Thymus (tissue), 11 donors: ENCODE measurements at regions not wholly inside any gene's neighbourhood (a gene's known extent, or its start where the extent isn't known, plus 50 kb on each side); places are given as distances from the start of the nearest gene placed in this dataset.

Source experiments
- DNase-seq, 9 donors: peaks; one replicate each; pipeline ENCODE4 v3.0.0-alpha.2; 2013; ENCODE audit warnings: low spot score in 9 of 9, low read depth in 6 of 9, missing footprints in 1 of 9
- H3K27ac ChIP-seq, 2 donors: one replicate each; pipeline ENCODE4 v1.5.1; 2013; ENCODE audit warnings: control low read depth in 1 of 2, low read depth in 1 of 2, low read length in 1 of 2, mild to moderate bottlenecking in 1 of 2, moderate library complexity in 1 of 2
- H3K27me3 ChIP-seq, 2 donors: one replicate each; pipeline ENCODE4 v1.5.1; 2013; ENCODE audit warnings: low read length in 1 of 2; ENCODE audit not compliant: control insufficient read depth in 2 of 2, insufficient read depth in 1 of 2
- H3K36me3 ChIP-seq, 2 donors: one replicate each; pipeline ENCODE4 v1.5.1; 2013; ENCODE audit warnings: low read length in 1 of 2, mild to moderate bottlenecking in 1 of 2, moderate library complexity in 1 of 2; ENCODE audit not compliant: control insufficient read depth in 2 of 2, insufficient read depth in 2 of 2
- H3K4me1 ChIP-seq, 2 donors: one replicate each; pipeline ENCODE4 v1.5.1; 2013; ENCODE audit warnings: low read length in 2 of 2; ENCODE audit not compliant: control insufficient read depth in 2 of 2, insufficient read depth in 2 of 2
- H3K4me3 ChIP-seq, 2 donors: one replicate each; pipeline ENCODE4 v1.5.1; 2013; ENCODE audit warnings: low read length in 2 of 2, control low read depth in 1 of 2, mild to moderate bottlenecking in 1 of 2
- H3K9me3 ChIP-seq, 2 donors: one replicate each; pipeline ENCODE4 v1.5.1; 2013; ENCODE audit warnings: low read length in 1 of 2, mild to moderate bottlenecking in 1 of 2; ENCODE audit not compliant: control insufficient read depth in 2 of 2, insufficient read depth in 1 of 2
- WGBS: extraction: QIAGEN DNeasy Blood & Tissue Kit; methylation state at CpG from one replicate; pipeline ENCODE4 v1.1.7; 2013; 5-methylcytosine and 5-hydroxymethylcytosine counted together
- donor health status: healthy.

DNA sequence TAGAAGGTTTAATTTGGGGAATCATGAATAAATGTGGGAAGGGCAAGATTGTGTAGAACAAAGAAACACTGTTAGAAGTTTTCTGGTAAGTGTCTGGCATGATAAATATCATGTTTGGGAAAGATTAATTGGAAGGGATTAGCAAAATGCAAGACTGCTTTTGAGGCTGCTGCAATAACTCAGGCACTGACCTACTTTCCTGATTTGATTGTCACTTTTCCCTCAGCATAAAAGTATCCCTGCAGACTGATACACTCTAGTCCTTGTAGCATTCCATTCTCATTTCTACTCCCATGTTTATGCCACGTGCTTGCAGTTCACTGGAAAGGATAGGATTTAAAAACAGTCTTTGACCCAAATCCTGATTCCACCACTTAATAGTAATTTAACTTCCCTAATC, 303.3 kb upstream of the SEMA3A start:
- H3K9me3 ChIP-seq, result no peaks in the 10 kb centered on the region
- H3K27ac ChIP-seq, result no peak overlapping the region
- 74% methylated on average over 1 of the region's 1 CpG for WGBS
- H3K36me3 ChIP-seq, result no peaks in the 10 kb centered on the region
- no peak overlapping the region for H3K4me3 ChIP-seq
- H3K27me3 ChIP-seq, result no peaks in the 10 kb centered on the region
- no peaks in the 10 kb centered on the region for H3K4me1 ChIP-seq
- no peak for DNase-seq

DNA sequence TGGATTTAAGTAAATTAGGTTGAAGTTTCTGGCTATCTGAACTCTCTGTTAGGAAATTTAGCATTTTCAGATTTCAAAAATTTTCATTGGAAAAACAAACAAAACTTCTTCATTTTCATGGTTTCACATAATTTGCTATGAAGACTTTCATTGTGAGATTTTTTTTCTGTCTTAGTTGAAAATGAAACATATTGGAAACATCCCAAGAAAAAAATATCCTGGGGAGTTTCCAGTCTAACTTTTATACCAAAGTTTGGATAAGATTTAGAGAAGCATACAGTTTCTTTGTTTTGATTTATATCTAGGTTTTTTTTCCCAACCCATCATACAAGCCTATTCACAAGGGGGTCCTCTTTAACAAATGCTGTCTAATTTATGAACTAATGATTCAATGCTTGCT, 300.5 kb upstream of the SEMA3A start:
- H3K4me3 ChIP-seq, result no peak overlapping the region
- no peak overlapping the region for H3K27ac ChIP-seq
- no peaks in the 10 kb centered on the region for H3K27me3 ChIP-seq
- H3K36me3 ChIP-seq, result no peaks in the 10 kb centered on the region
- no peaks in the 10 kb centered on the region for H3K9me3 ChIP-seq
- no peaks in the 10 kb centered on the region for H3K4me1 ChIP-seq
- DNase-seq, result no peak

DNA sequence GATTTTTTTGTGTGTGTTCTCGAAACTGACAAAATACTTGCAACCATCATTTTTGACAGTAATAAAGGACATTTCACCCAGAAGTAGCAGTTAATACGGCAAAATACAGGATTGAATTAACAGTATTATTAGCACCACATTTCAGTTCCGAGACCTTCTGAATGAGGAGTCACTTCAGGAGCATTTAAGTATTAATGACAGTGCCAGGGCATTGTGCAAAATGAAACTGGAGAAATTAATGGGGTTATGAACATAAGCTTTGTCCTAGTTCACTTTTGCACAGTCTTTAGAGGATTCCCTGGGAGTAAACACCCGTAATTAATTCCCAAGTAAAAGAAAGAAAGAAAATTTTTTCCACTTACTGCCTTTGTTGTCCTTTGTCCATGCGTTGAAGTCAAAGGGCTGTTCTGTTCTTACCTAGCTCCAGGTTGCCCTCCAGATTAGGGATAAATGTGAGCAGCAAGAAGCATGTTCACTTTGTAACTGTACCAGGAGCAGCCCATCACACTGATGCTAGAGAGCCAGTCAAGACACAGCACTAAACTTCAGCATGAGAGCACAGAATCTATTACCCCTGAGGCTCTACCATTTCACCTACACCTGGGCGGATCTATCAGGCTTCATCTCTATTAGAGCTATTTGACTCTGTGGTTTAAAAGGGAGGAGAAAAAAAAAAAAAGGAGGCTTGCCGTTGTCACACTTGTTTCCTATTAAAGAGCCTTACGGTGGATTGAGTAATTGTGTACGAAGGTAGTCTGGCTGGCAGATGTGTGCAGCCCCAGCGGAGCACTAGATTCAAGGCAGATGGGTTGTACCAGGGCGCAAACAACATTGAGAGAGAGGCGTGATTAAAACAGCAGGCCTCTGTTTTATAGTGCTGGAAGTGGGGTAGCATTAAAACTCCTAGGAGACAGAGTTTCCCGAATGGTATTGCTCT, 297.8 kb upstream of the SEMA3A start:
- WGBS, result 94% methylated on average over 13 of the region's 13 CpGs
- H3K27me3 ChIP-seq, result no peaks in the 10 kb centered on the region
- no peak overlapping the region for H3K4me3 ChIP-seq
- H3K9me3 ChIP-seq, result no peaks in the 10 kb centered on the region
- DNase-seq, result no peak
- no peaks in the 10 kb centered on the region for H3K4me1 ChIP-seq
- no peak overlapping the region for H3K27ac ChIP-seq
- H3K36me3 ChIP-seq, result no peaks in the 10 kb centered on the region

DNA sequence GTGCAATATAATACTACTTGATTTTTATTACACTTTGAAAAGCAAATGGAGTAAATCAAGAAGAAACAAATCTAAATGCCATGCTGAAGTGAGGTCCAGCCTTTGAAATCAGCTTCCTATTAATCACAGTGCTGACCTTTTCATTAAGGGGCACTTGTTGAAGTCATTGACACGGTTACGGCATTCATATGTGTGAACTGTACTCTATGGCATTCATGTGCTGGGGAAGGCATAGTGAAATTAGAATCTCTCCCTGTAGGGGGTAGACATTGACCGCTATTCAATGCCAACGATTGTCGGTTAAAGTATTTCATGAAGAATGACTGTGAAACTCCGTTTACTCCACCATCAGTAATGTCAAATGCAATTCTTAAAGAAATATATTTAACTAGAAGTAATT, 296.1 kb upstream of the SEMA3A start:
- no peak for DNase-seq
- WGBS, result 93% methylated on average over 6 of the region's 6 CpGs
- no peak overlapping the region for H3K4me3 ChIP-seq
- no peaks in the 10 kb centered on the region for H3K27me3 ChIP-seq
- no peaks in the 10 kb centered on the region for H3K9me3 ChIP-seq
- H3K4me1 ChIP-seq, result no peaks in the 10 kb centered on the region
- H3K36me3 ChIP-seq, result no peaks in the 10 kb centered on the region
- H3K27ac ChIP-seq, result no peak overlapping the region

DNA sequence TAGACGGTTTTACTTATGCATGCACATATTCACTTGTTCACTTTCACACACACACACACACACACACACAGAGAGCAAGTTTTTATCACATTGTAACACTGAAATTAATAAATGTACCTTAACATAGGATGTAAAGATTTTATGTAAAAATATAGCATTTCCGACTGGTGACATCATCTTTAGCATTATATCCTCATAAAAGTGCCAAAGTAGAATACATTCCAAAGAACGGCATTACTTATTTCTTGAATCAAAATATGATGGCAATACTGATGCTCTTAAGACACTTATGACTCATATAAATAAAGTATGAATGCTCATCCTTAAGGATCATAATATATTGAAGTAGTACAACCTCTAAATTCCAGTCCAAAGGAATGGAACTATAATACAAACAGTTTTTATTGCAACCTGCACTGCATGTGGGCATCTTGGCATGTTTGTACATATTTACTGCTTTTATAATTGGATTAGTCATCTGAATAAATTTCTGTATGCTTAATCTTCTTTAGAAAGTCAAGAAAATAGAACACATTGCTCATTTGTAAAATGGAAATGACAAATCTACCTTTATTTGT, 290.0 kb upstream of the SEMA3A start:
- no peak overlapping the region for H3K4me3 ChIP-seq
- no peaks in the 10 kb centered on the region for H3K36me3 ChIP-seq
- no peaks in the 10 kb centered on the region for H3K4me1 ChIP-seq
- H3K27ac ChIP-seq, result no peak overlapping the region
- WGBS, result 95% methylated on average over 3 of the region's 3 CpGs
- DNase-seq, result no peak
- H3K9me3 ChIP-seq, result no peaks in the 10 kb centered on the region
- no peaks in the 10 kb centered on the region for H3K27me3 ChIP-seq

DNA sequence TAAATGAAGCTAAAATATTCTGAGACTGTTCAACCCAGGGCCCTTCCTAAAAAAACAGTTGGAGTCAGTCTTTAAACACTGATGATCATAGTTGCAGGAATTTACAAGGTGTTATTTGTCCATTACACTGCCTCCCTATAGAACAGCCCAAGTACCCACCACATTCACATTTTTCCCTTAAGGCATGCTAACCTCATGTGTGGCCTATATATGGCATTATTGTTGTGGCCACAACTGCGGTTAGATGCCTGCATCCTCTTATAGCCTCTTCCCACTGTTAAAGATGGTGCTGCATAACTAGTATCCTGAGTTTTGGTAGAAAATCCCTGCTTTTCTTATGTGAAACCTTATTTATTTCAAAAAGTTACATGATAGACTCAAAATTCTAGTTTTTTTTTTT, 287.9 kb upstream of the SEMA3A start:
- Histone ChIP-seq H3K27me3 (no peaks in the 10 kb centered on the region), H3K9me3 (no peaks in the 10 kb centered on the region), H3K27ac (no peak overlapping the region), H3K36me3 (no peaks in the 10 kb centered on the region), H3K4me1 (no peaks in the 10 kb centered on the region), H3K4me3 (no peak overlapping the region)
- WGBS, result 94% methylated on average over 1 of the region's 1 CpG
- DNase-seq, result no peak

DNA sequence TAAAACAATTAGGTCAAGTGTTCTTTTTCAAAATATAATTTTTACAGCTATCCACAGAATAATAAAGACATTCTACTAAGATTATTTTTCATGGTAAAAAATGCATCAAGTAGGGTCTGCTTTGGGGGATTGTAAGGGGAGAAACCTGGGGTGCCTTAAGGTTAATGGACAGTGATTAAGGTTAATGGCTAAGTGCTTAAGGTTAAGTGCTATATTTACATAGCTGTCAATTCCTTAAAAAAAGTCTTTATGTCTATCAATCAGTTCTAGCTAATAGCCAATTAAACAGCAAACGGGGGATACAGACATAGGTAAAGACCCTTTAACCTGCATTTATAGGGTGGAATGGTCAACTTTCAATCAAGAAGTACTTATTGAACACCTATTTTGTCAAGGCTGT, 284.5 kb upstream of the SEMA3A start:
- H3K4me3 ChIP-seq, result no peak overlapping the region
- no peak overlapping the region for H3K27ac ChIP-seq
- DNase-seq, result no peak
- 89% methylated on average over 1 of the region's 1 CpG for WGBS
- H3K9me3 ChIP-seq, result no peaks in the 10 kb centered on the region
- H3K36me3 ChIP-seq, result no peaks in the 10 kb centered on the region
- H3K27me3 ChIP-seq, result no peaks in the 10 kb centered on the region
- H3K4me1 ChIP-seq, result no peaks in the 10 kb centered on the region

DNA sequence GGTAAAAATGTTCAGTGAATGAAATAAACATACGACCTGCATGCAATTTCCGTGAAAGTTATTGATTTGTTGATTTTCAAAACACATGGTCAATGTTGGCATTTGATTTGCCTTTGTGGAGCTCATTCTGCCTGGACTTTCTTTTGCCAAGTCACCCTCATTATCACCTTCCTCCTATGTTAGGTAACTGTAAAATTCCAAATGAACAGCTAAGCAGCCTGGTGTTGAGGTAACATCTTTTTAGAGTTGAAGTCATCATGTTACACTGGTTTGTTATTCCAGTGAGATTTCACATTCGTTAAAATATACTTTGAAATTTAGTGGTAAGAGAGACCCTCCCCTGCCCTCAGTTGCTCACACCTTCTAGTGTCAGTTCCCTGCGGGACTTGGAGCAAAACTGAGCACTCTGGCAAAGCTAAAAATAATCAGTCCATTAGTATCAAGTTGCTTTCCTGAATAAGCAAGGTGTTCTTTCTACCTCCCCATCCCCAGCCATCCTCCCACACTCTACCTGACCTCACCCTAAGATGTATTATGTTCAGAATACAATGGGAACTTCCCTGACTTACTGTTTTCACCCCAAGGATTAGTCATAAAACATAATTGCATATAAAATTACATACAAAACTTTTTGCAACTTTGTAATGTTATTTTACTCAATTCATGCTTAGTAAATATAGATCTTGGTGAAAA, 283.3 kb upstream of the SEMA3A start:
- H3K27ac ChIP-seq, result no peak overlapping the region
- no peak for DNase-seq
- no peaks in the 10 kb centered on the region for H3K9me3 ChIP-seq
- H3K4me1 ChIP-seq, result no peaks in the 10 kb centered on the region
- H3K27me3 ChIP-seq, result no peaks in the 10 kb centered on the region
- WGBS, result 88% methylated on average over 4 of the region's 4 CpGs
- no peaks in the 10 kb centered on the region for H3K36me3 ChIP-seq
- H3K4me3 ChIP-seq, result no peak overlapping the region

DNA sequence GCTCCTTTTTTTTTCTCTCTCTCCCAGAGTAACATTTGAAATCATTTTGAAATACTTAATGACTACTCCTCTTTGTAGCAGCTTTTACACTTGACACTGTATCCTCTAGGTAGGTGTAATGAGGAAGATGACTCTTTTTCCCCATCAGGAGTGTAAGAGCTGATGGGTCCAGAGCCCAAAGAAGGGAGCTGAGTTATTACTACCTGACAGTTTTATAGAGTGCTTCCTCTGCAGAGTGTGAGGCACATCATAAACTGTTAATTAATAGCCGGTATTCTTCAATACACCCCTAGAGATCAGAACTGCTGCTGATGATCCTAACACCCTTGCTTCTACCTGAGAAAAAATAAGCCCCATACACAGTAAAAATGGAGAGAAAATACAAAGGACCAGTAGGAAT, 279.8 kb upstream of the SEMA3A start:
- DNase-seq, result no peak
- WGBS, result 56% methylated on average over 1 of the region's 1 CpG
- Histone ChIP-seq H3K4me1 (no peaks in the 10 kb centered on the region), H3K4me3 (no peak overlapping the region), H3K27me3 (no peaks in the 10 kb centered on the region), H3K27ac (no peak overlapping the region), H3K36me3 (no peaks in the 10 kb centered on the region), H3K9me3 (no peaks in the 10 kb centered on the region)
